HS-27A (cell line): ENCODE measurements at regions not wholly inside any gene's neighbourhood (a gene's known extent, or its start where the extent isn't known, plus 50 kb on each side); places are given as distances from the start of the nearest gene placed in this dataset.

Source experiments
- DNase-seq: peaks from one replicate; pipeline ENCODE4 v3.0.0-alpha.2; 2012; ENCODE audit warnings: low read depth, missing footprints

- DNase-seq = no peak
These were observed 890.8 kb downstream of the TRIML1 start for GRCh38 chr4:189029976-189030504.

DNA sequence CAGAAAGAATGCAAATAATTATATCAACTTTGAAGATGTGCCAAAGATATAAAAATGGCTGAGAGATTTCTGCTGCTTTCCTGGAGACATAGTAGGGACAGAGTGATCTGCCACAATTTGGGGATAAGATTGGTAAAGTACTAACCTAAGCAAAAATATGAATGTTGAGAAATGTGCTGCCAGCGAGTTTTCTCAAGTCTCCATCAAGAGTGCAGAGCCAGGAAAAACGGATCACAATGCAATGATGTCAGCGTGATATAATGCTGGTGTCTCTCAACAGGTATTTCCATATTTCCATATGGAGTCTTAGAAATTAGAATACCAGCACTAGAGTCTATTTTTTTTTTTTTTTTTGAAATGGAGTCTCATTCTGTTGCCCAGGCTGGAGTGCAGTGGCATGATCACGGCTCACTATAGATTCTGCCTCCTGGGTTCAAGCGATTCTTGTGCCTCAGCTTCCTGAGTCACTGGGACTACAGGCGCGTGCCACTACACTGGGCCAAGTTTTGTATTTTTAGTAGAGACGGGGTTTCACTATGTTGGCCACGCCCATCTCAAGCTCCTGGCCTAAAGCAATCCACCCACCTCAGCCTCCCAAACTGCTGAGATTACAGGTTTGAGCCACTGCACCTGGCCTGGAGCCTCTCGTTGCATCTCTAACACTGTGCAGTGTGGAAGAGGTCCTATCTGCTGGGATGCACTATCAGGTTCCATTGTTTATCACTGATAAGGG lies 893.5 kb downstream of the TRIML1 start:
- no peak for DNase-seq

- no peak for DNase-seq
These were observed 894.6 kb downstream of the TRIML1 start for GRCh38 chr4:189033801-189034347.

- DNase-seq = no peak
These were observed 895.9 kb downstream of the TRIML1 start for GRCh38 chr4:189035091-189035490.

GRCh38 chr4:189035654-189036053 lies 896.4 kb downstream of the TRIML1 start:
- no peak for DNase-seq

- no peak for DNase-seq
These were observed 897.7 kb downstream of the TRIML1 start for GRCh38 chr4:189036906-189037305.

DNA sequence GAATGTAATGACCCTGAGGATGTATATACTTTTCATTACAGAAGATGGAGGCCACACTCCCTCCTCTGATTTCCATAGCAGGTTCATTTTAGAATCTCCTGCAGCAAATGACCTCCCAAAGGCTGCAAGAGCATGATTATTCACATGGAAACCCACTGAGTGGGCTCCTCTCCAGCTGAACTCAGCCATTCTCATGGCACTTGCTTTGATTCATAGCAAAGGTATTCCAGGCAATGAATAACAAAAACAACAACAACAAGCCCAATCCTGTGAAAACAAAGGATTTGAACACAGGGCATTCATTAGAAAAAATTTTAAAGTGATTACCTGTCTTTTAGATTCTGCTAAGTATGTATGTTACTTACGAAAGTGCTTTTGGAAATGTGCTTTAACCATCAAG lies 894.0 kb upstream of the FRG1 start:
- DNase-seq = no peak

GRCh38 chr4:189048119-189048518 lies 892.6 kb upstream of the FRG1 start:
- DNase-seq = no peak

GRCh38 chr4:189049682-189050081 lies 891.0 kb upstream of the FRG1 start:
- no peak for DNase-seq

DNA sequence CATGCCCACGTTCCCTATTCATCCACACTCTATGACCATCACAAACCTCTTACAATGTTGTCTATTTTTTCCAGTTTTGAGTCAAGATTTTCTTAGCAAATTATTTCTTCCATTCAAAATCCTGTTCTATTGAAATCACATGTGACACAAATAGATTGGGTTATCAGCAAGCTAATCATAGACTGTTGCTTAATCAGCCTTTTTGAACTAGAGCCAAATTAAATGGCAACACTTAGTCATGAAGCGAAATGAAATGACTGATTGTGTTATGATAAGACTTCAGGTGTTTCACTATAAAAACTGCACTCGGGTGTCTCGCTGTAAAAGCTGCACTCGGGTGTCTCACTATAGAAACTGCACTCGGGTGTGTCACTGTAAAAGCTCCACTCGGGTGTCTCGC lies 890.0 kb upstream of the FRG1 start:
- DNase-seq = no peak

- no peak for DNase-seq
These were observed 887.1 kb upstream of the FRG1 start for GRCh38 chr4:189053621-189054020.

GRCh38 chr4:189060104-189060503 lies 880.6 kb upstream of the FRG1 start:
- DNase-seq = no peak

DNA sequence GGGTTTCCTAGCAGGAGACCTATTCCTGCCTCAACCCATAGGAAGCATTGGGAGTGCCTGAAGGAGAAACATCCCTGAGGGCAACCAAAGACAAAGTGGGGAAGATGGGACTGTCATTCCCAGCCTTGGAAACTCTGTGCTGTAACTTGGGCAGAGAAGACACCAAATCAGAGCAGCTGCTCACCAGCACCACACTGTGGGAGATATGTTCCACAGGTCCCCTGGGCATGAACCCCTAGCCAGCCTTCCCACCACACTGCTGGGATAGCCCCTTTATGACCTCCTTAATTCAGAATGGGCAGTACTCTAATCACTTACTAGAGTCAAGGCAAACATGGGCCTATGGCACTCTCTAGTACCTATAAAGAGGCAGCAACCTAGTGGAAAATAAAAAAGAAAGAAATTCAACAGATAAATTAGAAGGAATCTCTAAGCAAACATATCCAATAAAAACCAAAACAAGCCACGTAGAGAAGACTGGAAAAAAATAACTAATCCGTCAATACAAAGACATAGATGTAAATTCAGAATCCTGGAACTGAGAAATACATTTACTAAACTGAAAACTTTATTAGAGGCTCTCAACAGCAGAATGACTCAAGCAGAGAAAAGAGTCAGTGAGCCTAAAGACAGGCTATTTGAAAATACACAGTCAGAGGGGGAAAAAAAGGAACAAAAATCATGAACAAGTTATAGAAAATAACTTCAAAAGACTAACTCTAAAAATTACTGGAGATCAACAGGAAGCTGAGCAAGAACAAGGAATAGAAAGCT lies 878.4 kb upstream of the FRG1 start:
- no peak for DNase-seq

DNA sequence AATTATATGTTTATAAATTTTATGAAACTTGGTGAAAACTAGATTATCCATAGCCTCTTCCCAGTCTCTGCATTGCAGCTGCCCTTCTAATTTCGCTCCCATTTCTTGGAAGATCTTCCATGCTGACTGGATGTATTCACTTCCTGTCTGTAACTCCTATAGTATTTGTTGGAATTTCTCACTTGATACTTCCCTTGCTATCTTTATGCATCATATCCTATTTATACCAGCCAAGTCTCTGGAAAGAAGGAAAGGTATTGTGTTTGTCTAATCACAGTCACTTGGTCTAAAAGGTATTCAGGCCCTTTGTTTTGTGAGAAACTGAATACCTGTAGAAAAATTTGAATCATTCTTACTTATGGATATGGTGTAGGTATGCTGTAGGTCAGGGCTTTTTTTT lies 870.9 kb upstream of the FRG1 start:
- DNase-seq = no peak

DNA sequence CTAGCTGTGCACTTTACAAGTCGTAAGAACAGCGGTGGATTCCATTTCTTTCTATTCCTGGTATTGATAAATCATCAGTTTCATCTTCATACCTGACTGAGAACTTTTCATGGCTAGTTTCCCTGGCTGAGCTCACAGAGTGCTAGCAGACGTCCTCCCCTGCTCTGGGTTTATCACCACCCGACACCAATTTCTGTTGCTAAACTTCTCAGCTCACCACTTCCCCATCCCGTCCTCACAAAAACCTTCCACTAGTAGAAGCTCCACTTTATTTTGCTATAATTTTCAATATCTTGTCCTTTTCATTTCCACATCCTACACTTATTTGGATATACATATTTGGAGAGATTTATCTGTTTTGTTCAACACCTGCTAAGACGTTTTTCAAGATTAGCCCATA lies 869.4 kb upstream of the FRG1 start:
- DNase-seq = no peak

- DNase-seq = no peak
These were observed 866.9 kb upstream of the FRG1 start for GRCh38 chr4:189073739-189074138.

GRCh38 chr4:189081826-189082225 lies 858.8 kb upstream of the FRG1 start:
- no peak for DNase-seq

- no peak for DNase-seq
These were observed 856.9 kb upstream of the FRG1 start for GRCh38 chr4:189083769-189084168.

GRCh38 chr4:189084671-189085070 lies 856.0 kb upstream of the FRG1 start:
- DNase-seq = no peak

- no peak for DNase-seq
These were observed 852.7 kb upstream of the FRG1 start for GRCh38 chr4:189087971-189088370.

- no peak for DNase-seq
These were observed 851.9 kb upstream of the FRG1 start for GRCh38 chr4:189088780-189089179.

GRCh38 chr4:189090174-189090814 lies 850.4 kb upstream of the FRG1 start:
- DNase-seq = no peak

- DNase-seq = no peak
These were observed 848.1 kb upstream of the FRG1 start for GRCh38 chr4:189092581-189092980.
